Panc1 (cell line): ENCODE measurements at regions not wholly inside any gene's neighbourhood (a gene's known extent, or its start where the extent isn't known, plus 50 kb on each side); places are given as distances from the start of the nearest gene placed in this dataset.

ENCODE experiments used
- ATAC-seq: fragments of 200-7000 bp; cut with Tn5 transposase; 2 replicates; pipeline ENCODE4 v1.9.1; 2020; ENCODE audit warnings: mild to moderate bottlenecking, moderate library complexity
- BruUV-seq: library from RNA; stranded (reverse); fragments of 400-500 nt; replicated peaks from 2 replicates; lab custom pipeline; 2021; lab: Mats Ljungman, UMichigan
- CTCF ChIA-PET: fragments of 300-600 bp; sonication (Branson Sonifier 250); formaldehyde crosslinking; loops from one replicate; lab custom pipeline; 2022; ENCODE audit warnings: antibody characterized with exemption; lab: Charles Lee
- POLR2A ChIA-PET: fragments of 300-600 bp; sonication (Branson Sonifier 250); formaldehyde crosslinking; loops from one replicate; lab custom pipeline; 2022; ENCODE audit warnings: antibody characterized with exemption; lab: Charles Lee
- DNase-seq: peaks from one replicate; pipeline ENCODE4 v3.0.0-alpha.2; 2010; ENCODE audit warnings: low read depth, low spot score
- H3K27ac ChIP-seq: 2 replicates; pipeline ENCODE4 v1.5.1; 2011; ENCODE audit warnings: mild to moderate bottlenecking, low read length, inconsistent platforms
- H3K27me3 ChIP-seq: fragments of 200-500 bp; sonication (Bioruptor generic); 2 replicates; pipeline ENCODE4 v1.6.0; 2014; ENCODE audit warnings: low read length, inconsistent platforms; ENCODE audit not compliant: control insufficient read depth, insufficient read depth
- H3K36me3 ChIP-seq: fragments of 200-500 bp; sonication (Bioruptor generic); 2 replicates; pipeline ENCODE4 v1.5.1; 2014; ENCODE audit warnings: inconsistent platforms, mild to moderate bottlenecking, low read length, moderate library complexity; ENCODE audit not compliant: control insufficient read depth, insufficient read depth
- H3K4me1 ChIP-seq: 2 replicates; pipeline ENCODE4 v1.5.1; 2011; ENCODE audit warnings: inconsistent platforms, mild to moderate bottlenecking, low read length, moderate library complexity; ENCODE audit not compliant: control insufficient read depth, insufficient read depth
- H3K4me3 ChIP-seq, 2 experiments: 2 replicates each; pipeline ENCODE4 v1.5.1; 2011 to 2012; ENCODE audit warnings: low read depth in 2 of 2, low read length in 2 of 2, mild to moderate bottlenecking in 2 of 2, inconsistent platforms in 1 of 2, moderate library complexity in 1 of 2
- H3K9me3 ChIP-seq: fragments of 200-500 bp; sonication (Bioruptor generic); 2 replicates; pipeline ENCODE4 v1.5.1; 2014; ENCODE audit warnings: low read depth, mild to moderate bottlenecking, inconsistent platforms, low read length, moderate library complexity; ENCODE audit not compliant: control insufficient read depth, insufficient read depth
- POLR2AphosphoS5 ChIP-seq: IDR thresholded peaks from 2 replicates; pipeline ENCODE4 v1.6.1; 2012; ENCODE audit warnings: mild to moderate bottlenecking, low read depth, low read length, moderate library complexity
- SIN3A ChIP-seq: IDR thresholded peaks from 2 replicates; pipeline ENCODE4 v1.6.1; 2012; ENCODE audit warnings: low read depth, mild to moderate bottlenecking, low read length, moderate library complexity, borderline replicate concordance; ENCODE audit not compliant: insufficient read depth
- TCF7L2 ChIP-seq: IDR thresholded peaks from 2 replicates; pipeline ENCODE4 v1.6.1; 2011; ENCODE audit warnings: mild to moderate bottlenecking, low read depth, low read length, inconsistent platforms
- in situ Hi-C: cut with HindIII; loops from 2 replicates; pipeline ENCODE4 v1.10.0; 2016; ENCODE audit warnings: low sequenced_read_pairs, low pct_unique_long_range_greater_than_20kb
- intact Hi-C: fragments of 100-400 bp; cut with micrococcal nuclease; formaldehyde crosslinking; loops from one replicate; pipeline ENCODE4 v1.10.0; 2022; ENCODE audit not compliant: unreplicated experiment
- TF ChIP-seq, protein P1 (sequence below), 2 experiments: IDR thresholded peaks; 2 replicates each; pipeline ENCODE4 v1.6.1; 2011 to 2012; ENCODE audit warnings: low read depth in 2 of 2, control low read depth in 1 of 2, low read length in 1 of 2, mild to moderate bottlenecking in 1 of 2, moderate library complexity in 1 of 2; ENCODE audit not compliant: insufficient read depth in 1 of 2
- TF ChIP-seq, protein P2 (sequence below): fragments of 450-650 bp; IDR thresholded peaks from 2 replicates; pipeline ENCODE4 v1.5.1; 2017; ENCODE audit warnings: mild to moderate bottlenecking

DNA sequence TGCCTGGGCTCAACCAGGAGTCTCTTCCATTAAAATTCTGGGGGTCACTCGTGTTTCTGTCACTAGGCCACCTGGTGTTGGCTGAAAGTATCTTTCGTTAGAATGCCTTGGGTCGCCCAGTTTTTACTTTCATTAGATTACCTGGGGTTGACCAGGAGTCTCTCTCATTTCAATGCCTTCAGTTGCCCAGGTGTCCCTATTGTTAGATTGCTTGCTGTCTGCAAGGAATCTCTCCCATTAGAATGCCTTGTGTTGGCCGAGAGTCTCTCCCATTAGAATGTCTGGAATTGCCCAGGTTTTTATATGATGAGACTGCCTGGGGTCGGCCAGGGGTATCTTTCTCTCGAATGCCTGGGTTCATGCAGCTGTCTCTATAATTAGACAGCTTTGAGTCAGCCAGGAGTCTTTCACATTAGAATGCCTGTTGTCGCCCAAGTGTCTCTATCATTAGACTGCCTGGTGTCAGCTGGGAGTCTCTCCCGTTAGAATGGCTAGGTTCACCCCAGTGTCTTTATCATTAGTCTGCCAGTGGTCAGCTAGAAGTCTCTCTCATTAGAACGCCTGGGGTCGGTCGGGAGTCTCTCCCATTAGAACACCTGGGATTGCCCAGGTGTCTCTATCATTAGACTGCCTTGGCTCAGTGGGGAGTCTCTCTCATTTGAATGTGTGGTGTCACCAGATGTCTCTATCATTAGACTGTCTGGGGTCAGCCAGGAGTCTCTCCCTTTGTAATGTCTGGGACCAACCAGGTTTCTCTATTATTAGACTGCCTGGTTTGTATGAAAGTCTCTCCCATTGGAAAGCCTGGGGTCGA is 1446.8 kb downstream of the UQCRFS1 start:
- no peaks in the 10 kb centered on the region for H3K4me1 ChIP-seq
- in situ Hi-C loops: no loop called here
- TF ChIP-seq, protein P1, sequence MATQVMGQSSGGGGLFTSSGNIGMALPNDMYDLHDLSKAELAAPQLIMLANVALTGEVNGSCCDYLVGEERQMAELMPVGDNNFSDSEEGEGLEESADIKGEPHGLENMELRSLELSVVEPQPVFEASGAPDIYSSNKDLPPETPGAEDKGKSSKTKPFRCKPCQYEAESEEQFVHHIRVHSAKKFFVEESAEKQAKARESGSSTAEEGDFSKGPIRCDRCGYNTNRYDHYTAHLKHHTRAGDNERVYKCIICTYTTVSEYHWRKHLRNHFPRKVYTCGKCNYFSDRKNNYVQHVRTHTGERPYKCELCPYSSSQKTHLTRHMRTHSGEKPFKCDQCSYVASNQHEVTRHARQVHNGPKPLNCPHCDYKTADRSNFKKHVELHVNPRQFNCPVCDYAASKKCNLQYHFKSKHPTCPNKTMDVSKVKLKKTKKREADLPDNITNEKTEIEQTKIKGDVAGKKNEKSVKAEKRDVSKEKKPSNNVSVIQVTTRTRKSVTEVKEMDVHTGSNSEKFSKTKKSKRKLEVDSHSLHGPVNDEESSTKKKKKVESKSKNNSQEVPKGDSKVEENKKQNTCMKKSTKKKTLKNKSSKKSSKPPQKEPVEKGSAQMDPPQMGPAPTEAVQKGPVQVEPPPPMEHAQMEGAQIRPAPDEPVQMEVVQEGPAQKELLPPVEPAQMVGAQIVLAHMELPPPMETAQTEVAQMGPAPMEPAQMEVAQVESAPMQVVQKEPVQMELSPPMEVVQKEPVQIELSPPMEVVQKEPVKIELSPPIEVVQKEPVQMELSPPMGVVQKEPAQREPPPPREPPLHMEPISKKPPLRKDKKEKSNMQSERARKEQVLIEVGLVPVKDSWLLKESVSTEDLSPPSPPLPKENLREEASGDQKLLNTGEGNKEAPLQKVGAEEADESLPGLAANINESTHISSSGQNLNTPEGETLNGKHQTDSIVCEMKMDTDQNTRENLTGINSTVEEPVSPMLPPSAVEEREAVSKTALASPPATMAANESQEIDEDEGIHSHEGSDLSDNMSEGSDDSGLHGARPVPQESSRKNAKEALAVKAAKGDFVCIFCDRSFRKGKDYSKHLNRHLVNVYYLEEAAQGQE (IDR thresholded peaks at IDR 0.05; ENCODE audit: insufficient read depth in 1 of 2, low read depth in 2 of 2, low read length in 1 of 2): no peak
- TF ChIP-seq, protein P2, sequence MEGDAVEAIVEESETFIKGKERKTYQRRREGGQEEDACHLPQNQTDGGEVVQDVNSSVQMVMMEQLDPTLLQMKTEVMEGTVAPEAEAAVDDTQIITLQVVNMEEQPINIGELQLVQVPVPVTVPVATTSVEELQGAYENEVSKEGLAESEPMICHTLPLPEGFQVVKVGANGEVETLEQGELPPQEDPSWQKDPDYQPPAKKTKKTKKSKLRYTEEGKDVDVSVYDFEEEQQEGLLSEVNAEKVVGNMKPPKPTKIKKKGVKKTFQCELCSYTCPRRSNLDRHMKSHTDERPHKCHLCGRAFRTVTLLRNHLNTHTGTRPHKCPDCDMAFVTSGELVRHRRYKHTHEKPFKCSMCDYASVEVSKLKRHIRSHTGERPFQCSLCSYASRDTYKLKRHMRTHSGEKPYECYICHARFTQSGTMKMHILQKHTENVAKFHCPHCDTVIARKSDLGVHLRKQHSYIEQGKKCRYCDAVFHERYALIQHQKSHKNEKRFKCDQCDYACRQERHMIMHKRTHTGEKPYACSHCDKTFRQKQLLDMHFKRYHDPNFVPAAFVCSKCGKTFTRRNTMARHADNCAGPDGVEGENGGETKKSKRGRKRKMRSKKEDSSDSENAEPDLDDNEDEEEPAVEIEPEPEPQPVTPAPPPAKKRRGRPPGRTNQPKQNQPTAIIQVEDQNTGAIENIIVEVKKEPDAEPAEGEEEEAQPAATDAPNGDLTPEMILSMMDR: no peak
- TF ChIP-seq SIN3A: no peak
- DNase-seq: no peak
- H3K36me3 ChIP-seq: no peaks in the 10 kb centered on the region
- H3K27me3 ChIP-seq: no peaks in the 10 kb centered on the region
- no TSS peak for BruUV-seq
- no peak for ATAC-seq
- intact Hi-C loops: no loop called here
- no peak overlapping the region for H3K27ac ChIP-seq
- H3K9me3 ChIP-seq: no peaks in the 10 kb centered on the region
- H3K4me3 ChIP-seq: no peak overlapping the region
- CTCF ChIA-PET: no interaction called here
- POLR2A ChIA-PET: no interaction called here

DNA sequence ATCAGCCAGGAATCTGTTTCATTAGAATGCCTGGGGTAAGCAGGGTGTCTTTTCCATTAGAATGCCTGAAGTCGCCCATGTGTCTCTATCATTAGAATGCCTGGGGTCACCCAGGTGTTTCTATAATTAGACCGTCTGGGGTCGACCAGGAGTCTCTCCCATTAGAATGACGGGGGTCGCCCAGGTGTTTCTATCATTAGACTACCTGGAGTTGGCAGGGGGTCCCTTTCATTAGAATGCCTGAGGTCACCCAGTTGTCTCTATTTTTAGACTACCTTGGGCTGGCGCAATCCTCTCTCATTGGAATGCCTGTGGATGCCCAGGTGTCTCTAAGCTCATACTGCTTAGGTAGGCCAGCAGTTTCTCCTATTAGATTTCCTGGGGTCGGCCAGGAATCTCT is 1447.6 kb downstream of the UQCRFS1 start:
- intact Hi-C loops (no loop called here), in situ Hi-C loops (no loop called here)
- Histone ChIP-seq H3K9me3 (no peaks in the 10 kb centered on the region), H3K27ac (no peak overlapping the region), H3K27me3 (no peaks in the 10 kb centered on the region), H3K4me3 (no peak overlapping the region), H3K36me3 (no peaks in the 10 kb centered on the region), H3K4me1 (no peaks in the 10 kb centered on the region)
- ATAC-seq: no peak
- POLR2A ChIA-PET: no interaction called here
- no peak for TF ChIP-seq POLR2AphosphoS5
- no peak for TF ChIP-seq TCF7L2
- TF ChIP-seq, protein P1 (IDR thresholded peaks at IDR 0.05; ENCODE audit: insufficient read depth in 1 of 2, low read depth in 2 of 2, low read length in 1 of 2): no peak
- TF ChIP-seq SIN3A: no peak
- DNase-seq: no peak
- CTCF ChIA-PET: no interaction called here
- no TSS peak for BruUV-seq
